Effector memory CD4-positive, alpha-beta T cell (primary cell): ENCODE measurements at regions not wholly inside any gene's neighbourhood (a gene's known extent, or its start where the extent isn't known, plus 50 kb on each side); places are given as distances from the start of the nearest gene placed in this dataset.
"Not testable (repeated sequence)": the region's sequence is repeated elsewhere in the genome, so short reads cannot be mapped to it uniquely, and the experiment has no call there.

Experiments
- DNase-seq, 3 donors: peaks; one replicate each; pipeline ENCODE4 v3.0.0-alpha.2; 2020
- H3K27ac ChIP-seq: 2 replicates; pipeline ENCODE4 v1.7.0; 2013; ENCODE audit warnings: mild to moderate bottlenecking, low read length, moderate library complexity; ENCODE audit not compliant: insufficient read depth, poor library complexity, severe bottlenecking
- H3K27me3 ChIP-seq: replicated peaks from 2 replicates; pipeline ENCODE4 v1.7.0; 2013; ENCODE audit warnings: mild to moderate bottlenecking, low read length; ENCODE audit not compliant: insufficient read depth, control insufficient read depth, poor library complexity, severe bottlenecking
- H3K36me3 ChIP-seq: 2 replicates; pipeline ENCODE4 v1.7.0; 2013; ENCODE audit warnings: mild to moderate bottlenecking, low read length, moderate library complexity; ENCODE audit not compliant: control insufficient read depth, insufficient read depth
- H3K4me1 ChIP-seq: 2 replicates; pipeline ENCODE4 v1.7.0; 2013; ENCODE audit warnings: low read length, mild to moderate bottlenecking; ENCODE audit not compliant: control insufficient read depth, insufficient read depth, poor library complexity, severe bottlenecking
- H3K4me3 ChIP-seq: 2 replicates; pipeline ENCODE4 v1.7.0; 2013; ENCODE audit warnings: low read length, low read depth, mild to moderate bottlenecking; ENCODE audit not compliant: insufficient read depth, poor library complexity, severe bottlenecking
- H3K9me3 ChIP-seq: 2 replicates; pipeline ENCODE4 v1.7.0; 2013; ENCODE audit warnings: mild to moderate bottlenecking, low read length, moderate library complexity; ENCODE audit not compliant: control insufficient read depth

- Histone ChIP-seq H3K4me3 (no peak overlapping the region), H3K4me1 (no peaks in the 10 kb centered on the region), H3K27ac (no peak overlapping the region), H3K36me3 (no peaks in the 10 kb centered on the region), H3K9me3 (no peaks in the 10 kb centered on the region), H3K27me3 (no peaks in the 10 kb centered on the region)
- DNase-seq: no peak
These were observed 116.8 kb upstream of the MYO3A start for GRCh38 chr10:25817200-25817599.

GRCh38 chr10:25818751-25819150 is 115.3 kb upstream of the MYO3A start:
- no peaks in the 10 kb centered on the region for H3K9me3 ChIP-seq
- no peaks in the 10 kb centered on the region for H3K4me1 ChIP-seq
- no peak overlapping the region for H3K27ac ChIP-seq
- DNase-seq: no peak
- no peak overlapping the region for H3K4me3 ChIP-seq
- no peaks in the 10 kb centered on the region for H3K36me3 ChIP-seq
- H3K27me3 ChIP-seq: no peaks in the 10 kb centered on the region

DNA sequence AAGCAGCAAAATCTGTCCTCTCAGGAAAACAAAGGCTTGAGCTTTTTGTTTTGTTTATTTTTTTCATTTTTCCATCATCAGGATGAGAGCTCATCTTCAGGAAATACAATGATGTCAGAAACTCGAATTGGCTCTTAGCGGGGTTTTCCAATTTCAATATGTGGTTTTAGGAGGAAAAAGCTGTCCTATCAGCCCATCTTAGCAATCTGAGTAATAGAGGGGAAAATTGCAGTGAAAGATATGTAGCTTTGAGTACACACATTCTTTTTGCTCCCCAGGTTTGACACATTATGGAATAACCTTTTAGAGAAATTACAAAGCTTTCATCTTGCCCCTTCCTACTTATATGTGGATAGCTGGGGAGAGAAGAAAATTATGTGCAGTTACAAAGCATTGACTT is 113.6 kb upstream of the MYO3A start:
- Histone ChIP-seq H3K27me3 (no peaks in the 10 kb centered on the region), H3K9me3 (no peaks in the 10 kb centered on the region), H3K4me1 (no peaks in the 10 kb centered on the region), H3K27ac (no peak overlapping the region), H3K4me3 (no peak overlapping the region), H3K36me3 (no peaks in the 10 kb centered on the region)
- DNase-seq: no peak

GRCh38 chr10:25820874-25821273 is 113.2 kb upstream of the MYO3A start:
- Histone ChIP-seq H3K36me3 (no peaks in the 10 kb centered on the region), H3K4me3 (peak overlapping the region; percentile 39), H3K27me3 (no peaks in the 10 kb centered on the region), H3K9me3 (no peaks in the 10 kb centered on the region), H3K27ac (no peak overlapping the region), H3K4me1 (no peaks in the 10 kb centered on the region)
- DNase-seq: no peak

DNA sequence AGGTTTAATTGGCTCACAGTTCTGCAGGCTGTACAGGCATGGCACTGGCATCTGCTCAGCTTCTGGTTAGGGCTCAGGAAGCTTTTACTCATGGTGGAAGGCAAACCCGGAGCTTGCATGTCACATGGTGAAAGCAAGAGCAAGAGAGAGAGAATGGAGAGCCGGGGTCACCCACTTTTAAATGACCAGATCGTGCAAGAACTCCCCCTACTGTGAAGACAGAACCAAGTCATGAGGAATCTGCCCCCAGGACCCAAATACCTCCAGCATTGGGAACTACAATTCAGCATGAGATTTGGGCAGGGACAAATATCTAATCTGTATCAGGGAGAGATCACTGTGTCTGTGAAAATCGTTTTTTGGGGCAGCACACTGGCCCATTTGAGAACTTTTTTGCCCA is 110.0 kb upstream of the MYO3A start:
- Histone ChIP-seq H3K27ac (no peak overlapping the region), H3K4me3 (no peak overlapping the region), H3K36me3 (no peaks in the 10 kb centered on the region), H3K27me3 (no peaks in the 10 kb centered on the region), H3K9me3 (no peaks in the 10 kb centered on the region), H3K4me1 (no peaks in the 10 kb centered on the region)
- no peak for DNase-seq

- Histone ChIP-seq H3K4me3 (no peak overlapping the region), H3K9me3 (no peaks in the 10 kb centered on the region), H3K27ac (no peak overlapping the region), H3K27me3 (no peaks in the 10 kb centered on the region), H3K4me1 (no peaks in the 10 kb centered on the region), H3K36me3 (no peaks in the 10 kb centered on the region)
- no peak for DNase-seq
These were observed 105.6 kb upstream of the MYO3A start for GRCh38 chr10:25828475-25828874.

GRCh38 chr10:25831080-25831479 is 102.9 kb upstream of the MYO3A start:
- no peaks in the 10 kb centered on the region for H3K36me3 ChIP-seq
- DNase-seq: no peak
- no peaks in the 10 kb centered on the region for H3K9me3 ChIP-seq
- no peaks in the 10 kb centered on the region for H3K4me1 ChIP-seq
- H3K4me3 ChIP-seq: no peak overlapping the region
- no peaks in the 10 kb centered on the region for H3K27me3 ChIP-seq
- no peak overlapping the region for H3K27ac ChIP-seq

- H3K4me1 ChIP-seq: no peaks in the 10 kb centered on the region
- H3K9me3 ChIP-seq: no peaks in the 10 kb centered on the region
- DNase-seq: no peak
- no peaks in the 10 kb centered on the region for H3K27me3 ChIP-seq
- no peak overlapping the region for H3K27ac ChIP-seq
- H3K36me3 ChIP-seq: no peaks in the 10 kb centered on the region
- H3K4me3 ChIP-seq: no peak overlapping the region
These were observed 94.3 kb upstream of the MYO3A start for GRCh38 chr10:25839683-25840082.

- H3K27me3 ChIP-seq, H3K4me3 ChIP-seq, H3K4me1 ChIP-seq, H3K9me3 ChIP-seq, H3K27ac ChIP-seq, DNase-seq, H3K36me3 ChIP-seq: not testable (repeated sequence)
These were observed 93.2 kb upstream of the MYO3A start for GRCh38 chr10:25840875-25841274.

DNA sequence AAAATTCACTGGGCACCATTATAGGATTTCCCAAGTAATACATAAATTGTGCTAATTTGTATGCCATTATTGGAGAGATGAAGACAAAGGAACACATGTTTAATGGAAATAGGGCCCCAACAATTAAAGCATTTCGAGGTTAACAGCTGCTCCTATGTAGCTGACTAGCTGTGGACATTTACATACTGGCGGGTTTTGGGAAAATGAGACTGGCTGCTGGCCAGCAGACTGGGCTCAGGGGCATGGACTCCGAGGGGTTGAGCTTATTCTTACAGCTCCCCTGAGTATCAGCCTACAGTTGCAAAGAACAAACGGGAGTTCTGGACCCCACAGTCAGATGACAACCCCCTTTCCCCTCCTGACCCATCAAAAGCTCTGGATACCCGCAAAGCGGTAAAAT is 91.9 kb upstream of the MYO3A start:
- no peaks in the 10 kb centered on the region for H3K27me3 ChIP-seq
- no peak overlapping the region for H3K27ac ChIP-seq
- H3K36me3 ChIP-seq: no peaks in the 10 kb centered on the region
- no peak for DNase-seq
- no peak overlapping the region for H3K4me3 ChIP-seq
- H3K9me3 ChIP-seq: no peaks in the 10 kb centered on the region
- no peaks in the 10 kb centered on the region for H3K4me1 ChIP-seq
